Gastroesophageal sphincter (tissue), 4 donors: ENCODE measurements at regions not wholly inside any gene's neighbourhood (a gene's known extent, or its start where the extent isn't known, plus 50 kb on each side); places are given as distances from the start of the nearest gene placed in this dataset.
A peak's percentile ranks its signal among the peaks of the same experiment; 100 is the strongest.

ENCODE experiments used
- ATAC-seq: fragments of 150-250 bp; one replicate; pipeline ENCODE4 v1.9.1; 2016; ENCODE audit warnings: mild to moderate bottlenecking, moderate library complexity
- H3K27ac ChIP-seq, 4 donors: fragments of 200-600 bp; sonication (generic) in 3 of 4; 1 replicate in 3 of 4; 2 replicates in 1 of 4; pipeline ENCODE4 v1.5.1; 2016 to 2019
- H3K27me3 ChIP-seq: fragments of 200-600 bp; sonication (generic); one replicate; pipeline ENCODE4 v1.5.1; 2019
- H3K36me3 ChIP-seq, 2 donors: fragments of 200-600 bp; sonication (generic); one replicate each; pipeline ENCODE4 v1.5.1; 2019; ENCODE audit warnings: control low read depth in 1 of 2
- H3K4me1 ChIP-seq, 3 donors: fragments of 200-600 bp; sonication (generic); 1 replicate in 2 of 3; 2 replicates in 1 of 3; pipeline ENCODE4 v1.5.1; 2016 to 2019; ENCODE audit warnings: control low read depth in 2 of 3
- H3K4me3 ChIP-seq, 2 donors: fragments of 200-600 bp; sonication (generic); one replicate each; pipeline ENCODE4 v1.5.1; 2019; ENCODE audit warnings: mild to moderate bottlenecking in 1 of 2, moderate library complexity in 1 of 2
- H3K9me3 ChIP-seq, 3 donors: fragments of 200-600 bp; sonication (generic); one replicate each; pipeline ENCODE4 v1.5.1; 2017 to 2019; ENCODE audit warnings: control low read depth in 2 of 3
- EP300 ChIP-seq: sonication (generic); formaldehyde crosslinking; IDR thresholded peaks from one replicate; pipeline ENCODE4 v1.6.1; 2017; ENCODE audit warnings: antibody characterized with exemption, mild to moderate bottlenecking
- POLR2A ChIP-seq, 2 donors: fragments of 450-650 bp; IDR thresholded peaks; one replicate each; pipeline ENCODE4 v1.6.1; 2017; ENCODE audit warnings: antibody characterized with exemption in 2 of 2, mild to moderate bottlenecking in 2 of 2, moderate library complexity in 1 of 2
- POLR2AphosphoS5 ChIP-seq: sonication (generic); formaldehyde crosslinking; IDR thresholded peaks from one replicate; pipeline ENCODE4 v1.6.1; 2017; ENCODE audit warnings: antibody characterized with exemption
- WGBS, 2 donors: methylation state at CpG; one replicate each; pipeline ENCODE4 v1.1.5; 2018; ENCODE audit warnings: low coverage in 1 of 2; 5-methylcytosine and 5-hydroxymethylcytosine counted together
- TF ChIP-seq, protein P1 (sequence below), 4 experiments: fragments of 200-600 bp in 2 of 4; fragments of 450-650 bp in 2 of 4; sonication (generic) in 1 of 4; IDR thresholded peaks; one replicate each; pipeline ENCODE4 v1.5.1; 2017 to 2019; ENCODE audit warnings: antibody characterized with exemption in 4 of 4, mild to moderate bottlenecking in 2 of 4, moderate library complexity in 2 of 4

DNA sequence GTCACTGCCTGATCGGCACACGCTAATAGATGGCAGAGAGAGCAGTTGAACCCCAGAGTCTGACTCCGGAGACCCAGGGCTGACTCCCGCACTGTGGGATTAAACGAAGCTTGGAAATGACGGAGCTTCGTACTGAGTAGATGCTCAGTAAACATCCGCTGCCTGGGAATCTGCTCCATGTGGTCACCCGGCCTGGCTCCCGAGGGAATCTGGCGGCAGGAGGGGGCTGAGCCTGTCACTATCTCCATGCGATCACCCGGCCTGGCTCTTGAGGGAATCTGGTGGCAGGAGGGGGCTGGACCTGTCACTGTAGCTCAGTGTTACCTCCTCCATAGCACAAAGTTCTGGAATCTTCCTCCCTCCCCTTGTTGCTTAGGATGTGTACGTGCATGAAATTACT lies 139.7 kb upstream of the CIBAR2 start:
- 89 to 91% methylated on average over 7 to 9 of the region's 14 CpGs for WGBS, 2 donors
- Histone ChIP-seq H3K27ac (no peak overlapping the region), H3K4me1 (peaks cover 0 to 8% (median 0%) of the 10 kb centered on the region in 3 donors), H3K36me3 (no peaks in the 10 kb centered on the region), H3K4me3 (no peak overlapping the region), H3K27me3 (no peaks in the 10 kb centered on the region), H3K9me3 (no peaks in the 10 kb centered on the region)
- ATAC-seq: no peak
- TF ChIP-seq POLR2AphosphoS5: no peak
- no peak for TF ChIP-seq POLR2A (IDR thresholded peaks at IDR 0.05)
- TF ChIP-seq, protein P1, sequence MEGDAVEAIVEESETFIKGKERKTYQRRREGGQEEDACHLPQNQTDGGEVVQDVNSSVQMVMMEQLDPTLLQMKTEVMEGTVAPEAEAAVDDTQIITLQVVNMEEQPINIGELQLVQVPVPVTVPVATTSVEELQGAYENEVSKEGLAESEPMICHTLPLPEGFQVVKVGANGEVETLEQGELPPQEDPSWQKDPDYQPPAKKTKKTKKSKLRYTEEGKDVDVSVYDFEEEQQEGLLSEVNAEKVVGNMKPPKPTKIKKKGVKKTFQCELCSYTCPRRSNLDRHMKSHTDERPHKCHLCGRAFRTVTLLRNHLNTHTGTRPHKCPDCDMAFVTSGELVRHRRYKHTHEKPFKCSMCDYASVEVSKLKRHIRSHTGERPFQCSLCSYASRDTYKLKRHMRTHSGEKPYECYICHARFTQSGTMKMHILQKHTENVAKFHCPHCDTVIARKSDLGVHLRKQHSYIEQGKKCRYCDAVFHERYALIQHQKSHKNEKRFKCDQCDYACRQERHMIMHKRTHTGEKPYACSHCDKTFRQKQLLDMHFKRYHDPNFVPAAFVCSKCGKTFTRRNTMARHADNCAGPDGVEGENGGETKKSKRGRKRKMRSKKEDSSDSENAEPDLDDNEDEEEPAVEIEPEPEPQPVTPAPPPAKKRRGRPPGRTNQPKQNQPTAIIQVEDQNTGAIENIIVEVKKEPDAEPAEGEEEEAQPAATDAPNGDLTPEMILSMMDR (IDR thresholded peaks at IDR 0.05): no peak
- no peak for TF ChIP-seq EP300

DNA sequence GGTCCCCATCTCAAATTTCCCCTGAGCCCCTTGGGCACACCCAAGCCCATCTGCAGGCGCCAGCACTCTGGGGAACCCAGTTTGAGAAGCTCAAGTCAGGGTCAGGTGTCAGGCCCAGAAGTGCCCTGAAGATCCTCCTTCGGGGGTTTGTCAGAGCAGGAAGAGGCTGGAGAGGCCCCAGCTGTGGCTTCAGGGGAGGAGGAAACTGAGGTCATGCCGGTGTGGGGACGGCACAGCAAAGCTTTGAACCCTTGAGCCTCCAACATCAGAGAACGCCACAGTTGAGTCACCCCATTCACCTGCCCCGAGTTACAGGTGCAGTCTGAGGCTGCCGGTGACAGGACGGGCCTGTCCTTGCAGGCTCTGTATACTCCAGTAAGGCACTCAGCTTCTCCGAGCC lies 140.2 kb upstream of the CIBAR2 start:
- no peaks in the 10 kb centered on the region for H3K36me3 ChIP-seq
- no peak for ATAC-seq
- H3K9me3 ChIP-seq: no peaks in the 10 kb centered on the region
- whole genome bisulfite sequencing, 2 donors: no CpG with 5 or more reads among the region's 9 CpGs
- H3K27me3 ChIP-seq: no peaks in the 10 kb centered on the region
- TF ChIP-seq EP300 (no peak), POLR2AphosphoS5 (no peak), POLR2A (IDR thresholded peaks at IDR 0.05) (no peak)
- TF ChIP-seq, protein P1 (IDR thresholded peaks at IDR 0.05): no peak
- no peak overlapping the region for H3K4me3 ChIP-seq
- H3K4me1 ChIP-seq: peaks cover 0 to 8% (median 0%) of the 10 kb centered on the region in 3 donors
- H3K27ac ChIP-seq: no peak overlapping the region

DNA sequence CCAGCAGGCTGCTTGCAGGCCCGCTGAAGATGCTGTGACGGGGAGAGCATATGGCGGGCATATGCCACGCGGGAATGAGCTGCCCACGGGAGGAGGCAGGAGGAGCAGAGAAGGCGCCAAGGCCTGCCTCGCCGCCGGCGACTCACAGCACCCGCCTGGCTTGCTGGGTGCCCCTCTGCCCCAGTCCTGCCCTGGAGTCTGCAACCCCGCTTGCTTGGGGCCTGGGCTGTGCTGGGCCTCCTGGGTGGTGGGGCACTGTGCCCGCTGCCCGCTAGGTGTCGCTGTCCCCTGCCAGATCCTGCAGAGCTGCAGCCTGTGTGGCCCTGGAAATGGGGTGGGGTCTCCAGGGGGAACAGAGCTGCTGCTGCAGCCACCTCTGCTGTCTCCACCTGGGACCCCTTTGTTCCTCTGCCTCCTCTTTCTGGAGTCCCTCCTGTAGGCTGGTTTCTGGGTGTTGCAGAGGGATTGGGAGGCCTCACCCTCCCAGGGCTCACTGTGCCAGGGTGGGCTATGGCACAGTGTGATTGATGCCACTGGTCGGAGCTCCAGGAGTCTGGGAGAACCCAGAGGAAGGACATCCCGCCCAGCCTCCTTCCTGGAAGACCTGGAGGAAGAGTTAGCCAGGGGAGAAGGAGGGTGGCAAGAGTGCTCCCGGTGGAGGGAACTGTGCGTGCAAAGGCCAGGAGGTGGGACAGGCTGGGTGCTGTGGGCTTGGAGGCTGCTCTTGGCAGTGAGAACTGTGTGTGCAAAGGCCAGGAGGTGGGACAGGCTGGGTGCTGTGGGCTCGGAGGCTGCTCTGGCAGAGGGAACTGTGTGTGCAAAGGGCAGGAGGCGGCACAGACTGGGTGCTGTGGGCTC lies 141.0 kb upstream of the CIBAR2 start:
- Histone ChIP-seq H3K36me3 (no peaks in the 10 kb centered on the region), H3K27ac (no peak overlapping the region), H3K4me1 (peaks cover 0 to 8% (median 0%) of the 10 kb centered on the region in 3 donors), H3K27me3 (no peaks in the 10 kb centered on the region), H3K4me3 (no peak overlapping the region), H3K9me3 (no peaks in the 10 kb centered on the region)
- TF ChIP-seq, protein P1 (IDR thresholded peaks at IDR 0.05): peak in 3 of 4 experiments; percentile 74 to 93 (median 81)
- TF ChIP-seq POLR2AphosphoS5: no peak
- peak; percentile 70 for ATAC-seq
- WGBS, 2 donors: 82 to 87% methylated on average over 2 to 3 of the region's 22 CpGs

DNA sequence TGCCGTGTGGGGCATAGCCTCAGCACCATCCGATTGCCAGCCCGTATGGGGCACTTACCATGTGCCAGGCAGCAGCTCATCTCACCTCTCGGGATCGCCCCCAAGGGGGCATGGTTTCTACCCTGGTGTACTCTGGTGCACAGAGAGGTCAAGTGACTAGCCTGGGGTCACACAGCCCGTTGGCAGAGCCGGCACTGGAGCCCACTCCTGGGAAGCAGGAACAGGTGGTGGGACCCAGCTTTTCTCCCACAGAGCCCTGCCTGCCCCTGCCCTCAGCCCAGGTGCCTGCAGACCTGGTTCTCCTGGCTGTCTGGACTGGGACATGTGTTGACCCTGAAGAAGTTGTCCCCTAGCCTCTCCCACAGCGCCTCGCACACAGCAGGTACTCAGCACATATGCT lies 141.8 kb upstream of the CIBAR2 start:
- Histone ChIP-seq H3K36me3 (no peaks in the 10 kb centered on the region), H3K27ac (no peak overlapping the region), H3K9me3 (no peaks in the 10 kb centered on the region), H3K4me1 (peaks cover 0 to 8% (median 0%) of the 10 kb centered on the region in 3 donors), H3K27me3 (no peaks in the 10 kb centered on the region), H3K4me3 (no peak overlapping the region)
- TF ChIP-seq EP300 (no peak), POLR2AphosphoS5 (no peak), POLR2A (IDR thresholded peaks at IDR 0.05) (no peak)
- TF ChIP-seq, protein P1 (IDR thresholded peaks at IDR 0.05): no peak
- ATAC-seq: no peak
- WGBS, 2 donors: no CpG with 5 or more reads among the region's 9 CpGs

DNA sequence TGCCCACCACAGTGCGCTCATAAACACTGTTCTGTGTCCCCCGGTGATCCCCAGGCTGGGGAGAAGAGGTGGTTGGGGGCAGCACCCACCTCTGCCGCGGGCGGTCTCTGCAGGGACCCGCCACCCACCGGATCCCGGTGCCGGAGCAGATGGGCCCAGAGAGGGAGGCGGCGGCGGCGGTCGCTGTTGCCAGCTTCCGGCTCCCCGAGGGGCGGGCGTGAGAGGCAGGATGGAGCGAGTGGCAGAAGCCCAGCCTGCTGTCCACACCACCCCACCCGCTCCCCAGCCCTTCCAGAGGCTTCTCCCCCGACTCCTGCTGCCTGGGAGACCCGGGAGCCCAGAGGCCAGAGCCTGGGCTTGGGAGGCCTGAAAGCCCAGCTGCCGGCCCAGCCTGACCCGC lies 142.6 kb upstream of the CIBAR2 start:
- Histone ChIP-seq H3K27ac (no peak overlapping the region), H3K9me3 (no peaks in the 10 kb centered on the region), H3K36me3 (no peaks in the 10 kb centered on the region), H3K4me1 (peaks cover 0 to 8% (median 0%) of the 10 kb centered on the region in 3 donors), H3K27me3 (no peaks in the 10 kb centered on the region), H3K4me3 (no peak overlapping the region)
- WGBS, 2 donors: no CpG with 5 or more reads among the region's 24 CpGs
- TF ChIP-seq POLR2AphosphoS5 (no peak), POLR2A (IDR thresholded peaks at IDR 0.05) (no peak), EP300 (no peak)
- TF ChIP-seq, protein P1 (IDR thresholded peaks at IDR 0.05): no peak
- ATAC-seq: no peak
